Muscle of back (tissue), 3 donors: ENCODE measurements at regions not wholly inside any gene's neighbourhood (a gene's known extent, or its start where the extent isn't known, plus 50 kb on each side); places are given as distances from the start of the nearest gene placed in this dataset.

Experiments
- DNase-seq, 3 donors: peaks; one replicate each; pipeline versions ENCODE4 v3.0.0 to v3.0.0-alpha.2; 2013

- DNase-seq = no peak
Measured at GRCh38 chr2:71937396-71937795, 210.3 kb downstream of the CYP26B1 start.

- DNase-seq = no peak
Measured at GRCh38 chr2:71936076-71937030, 211.3 kb downstream of the CYP26B1 start.

GRCh38 chr2:71935262-71935848 lies 212.3 kb downstream of the CYP26B1 start:
- peak in 1 of 3 donors; percentile 68 for DNase-seq

GRCh38 chr2:71934595-71935261 lies 212.9 kb downstream of the CYP26B1 start:
- DNase-seq = no peak

- DNase-seq = no peak
Measured at GRCh38 chr2:71934320-71934593, 213.4 kb downstream of the CYP26B1 start.

GRCh38 chr2:71933467-71934319 lies 214.0 kb downstream of the CYP26B1 start:
- no peak for DNase-seq

- no peak for DNase-seq
Measured at GRCh38 chr2:71932780-71933466, 214.7 kb downstream of the CYP26B1 start.

- DNase-seq = peak in 1 of 3 donors; percentile 4
Measured at GRCh38 chr2:71932037-71932779, 215.5 kb downstream of the CYP26B1 start.

GRCh38 chr2:71930049-71930681 lies 217.5 kb downstream of the CYP26B1 start:
- no peak for DNase-seq

- DNase-seq = no peak
Measured at GRCh38 chr2:71929482-71929772, 218.2 kb downstream of the CYP26B1 start.

- DNase-seq = no peak
Measured at GRCh38 chr2:71928734-71929481, 218.8 kb downstream of the CYP26B1 start.

- DNase-seq = no peak
Measured at GRCh38 chr2:71927757-71928715, 219.6 kb downstream of the CYP26B1 start.

- no peak for DNase-seq
Measured at GRCh38 chr2:71926876-71927756, 220.5 kb downstream of the CYP26B1 start.

- peak in 1 of 3 donors; percentile 1 for DNase-seq
Measured at GRCh38 chr2:71926089-71926447, 221.6 kb downstream of the CYP26B1 start.

GRCh38 chr2:71925268-71926088 lies 222.2 kb downstream of the CYP26B1 start:
- peak in 1 of 3 donors; percentile 5 for DNase-seq

GRCh38 chr2:71923887-71924533 lies 223.7 kb downstream of the CYP26B1 start:
- DNase-seq = peak in 2 of 3 donors; percentile 81 to 86
